ENCODE measurements at regions not wholly inside any gene's neighbourhood (a gene's known extent, or its start where the extent isn't known, plus 50 kb on each side); places are given as distances from the start of the nearest gene placed in this dataset.

GRCh38 chr2:234329202-234329960 lies 167.5 kb downstream of the ARL4C start:
- no peak for DNase-seq (ENCODE audit: low read depth, low spot score)
- no peaks in the 10 kb centered on the region for H3K9me3 ChIP-seq (ENCODE audit: control insufficient read depth in 1 of 2, insufficient read depth in 1 of 2, low read depth in 1 of 2, low read length in 2 of 2)
- CTCF ChIA-PET = no interaction called here
- no peaks in the 10 kb centered on the region for H4K20me1 ChIP-seq (ENCODE audit: insufficient read depth)
- no peak overlapping the region for H2AFZ ChIP-seq (ENCODE audit: low read depth, low read length, poor library complexity, severe bottlenecking)
- H3K9me2 ChIP-seq (ENCODE audit: insufficient read depth) = no peaks in the 10 kb centered on the region
- RAD21 ChIA-PET (ENCODE audit: low non-redundant PET in 1 of 2, low total read pairs in 2 of 2, uncharacterized antibody in 2 of 2, unreplicated experiment in 2 of 2) = no interaction called here
- ATAC-seq = no peak
- BruUV-seq (replicated peaks) = no TSS peak
- H3K27me3 ChIP-seq (ENCODE audit: insufficient read depth, low read length) = no peaks in the 10 kb centered on the region
- no peak overlapping the region for H3K27ac ChIP-seq (ENCODE audit: low read depth, low read length)
- no peak overlapping the region for H3K4me3 ChIP-seq (replicated peaks in 1 of 2; ENCODE audit: low read depth in 1 of 2, low read length in 2 of 2)
- no peak overlapping the region for H3K4me2 ChIP-seq (ENCODE audit: low read length)
- no peak for TF ChIP-seq CEBPB (IDR thresholded peaks at IDR 0.05; ENCODE audit: low read depth)
- TF ChIP-seq EZH2 (IDR thresholded peaks at IDR 0.05) = no peak
- no peak for TF ChIP-seq YY1 (IDR thresholded peaks at IDR 0.05; ENCODE audit: extremely low read depth, insufficient replicate concordance, low read depth, low read length)
- no peak for TF ChIP-seq SRF (IDR thresholded peaks at IDR 0.05; ENCODE audit: low read depth)
- TF ChIP-seq, protein P1, sequence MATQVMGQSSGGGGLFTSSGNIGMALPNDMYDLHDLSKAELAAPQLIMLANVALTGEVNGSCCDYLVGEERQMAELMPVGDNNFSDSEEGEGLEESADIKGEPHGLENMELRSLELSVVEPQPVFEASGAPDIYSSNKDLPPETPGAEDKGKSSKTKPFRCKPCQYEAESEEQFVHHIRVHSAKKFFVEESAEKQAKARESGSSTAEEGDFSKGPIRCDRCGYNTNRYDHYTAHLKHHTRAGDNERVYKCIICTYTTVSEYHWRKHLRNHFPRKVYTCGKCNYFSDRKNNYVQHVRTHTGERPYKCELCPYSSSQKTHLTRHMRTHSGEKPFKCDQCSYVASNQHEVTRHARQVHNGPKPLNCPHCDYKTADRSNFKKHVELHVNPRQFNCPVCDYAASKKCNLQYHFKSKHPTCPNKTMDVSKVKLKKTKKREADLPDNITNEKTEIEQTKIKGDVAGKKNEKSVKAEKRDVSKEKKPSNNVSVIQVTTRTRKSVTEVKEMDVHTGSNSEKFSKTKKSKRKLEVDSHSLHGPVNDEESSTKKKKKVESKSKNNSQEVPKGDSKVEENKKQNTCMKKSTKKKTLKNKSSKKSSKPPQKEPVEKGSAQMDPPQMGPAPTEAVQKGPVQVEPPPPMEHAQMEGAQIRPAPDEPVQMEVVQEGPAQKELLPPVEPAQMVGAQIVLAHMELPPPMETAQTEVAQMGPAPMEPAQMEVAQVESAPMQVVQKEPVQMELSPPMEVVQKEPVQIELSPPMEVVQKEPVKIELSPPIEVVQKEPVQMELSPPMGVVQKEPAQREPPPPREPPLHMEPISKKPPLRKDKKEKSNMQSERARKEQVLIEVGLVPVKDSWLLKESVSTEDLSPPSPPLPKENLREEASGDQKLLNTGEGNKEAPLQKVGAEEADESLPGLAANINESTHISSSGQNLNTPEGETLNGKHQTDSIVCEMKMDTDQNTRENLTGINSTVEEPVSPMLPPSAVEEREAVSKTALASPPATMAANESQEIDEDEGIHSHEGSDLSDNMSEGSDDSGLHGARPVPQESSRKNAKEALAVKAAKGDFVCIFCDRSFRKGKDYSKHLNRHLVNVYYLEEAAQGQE (IDR thresholded peaks at IDR 0.05; ENCODE audit: low read depth) = no peak
- no peak for TF ChIP-seq POLR2AphosphoS5 (IDR thresholded peaks at IDR 0.05; ENCODE audit: low read depth, low read length)
- TF ChIP-seq EZH2phosphoT487 (IDR thresholded peaks at IDR 0.05; ENCODE audit: borderline replicate concordance) = no peak
- TF ChIP-seq SIN3A (IDR thresholded peaks at IDR 0.05; ENCODE audit: low read depth) = no peak
- no peak for TF ChIP-seq JUND (IDR thresholded peaks at IDR 0.05)
- no peak for TF ChIP-seq ATF3 (IDR thresholded peaks at IDR 0.05)
- no peak for TF ChIP-seq ZFX (IDR thresholded peaks at IDR 0.05)
- TF ChIP-seq, protein P2, sequence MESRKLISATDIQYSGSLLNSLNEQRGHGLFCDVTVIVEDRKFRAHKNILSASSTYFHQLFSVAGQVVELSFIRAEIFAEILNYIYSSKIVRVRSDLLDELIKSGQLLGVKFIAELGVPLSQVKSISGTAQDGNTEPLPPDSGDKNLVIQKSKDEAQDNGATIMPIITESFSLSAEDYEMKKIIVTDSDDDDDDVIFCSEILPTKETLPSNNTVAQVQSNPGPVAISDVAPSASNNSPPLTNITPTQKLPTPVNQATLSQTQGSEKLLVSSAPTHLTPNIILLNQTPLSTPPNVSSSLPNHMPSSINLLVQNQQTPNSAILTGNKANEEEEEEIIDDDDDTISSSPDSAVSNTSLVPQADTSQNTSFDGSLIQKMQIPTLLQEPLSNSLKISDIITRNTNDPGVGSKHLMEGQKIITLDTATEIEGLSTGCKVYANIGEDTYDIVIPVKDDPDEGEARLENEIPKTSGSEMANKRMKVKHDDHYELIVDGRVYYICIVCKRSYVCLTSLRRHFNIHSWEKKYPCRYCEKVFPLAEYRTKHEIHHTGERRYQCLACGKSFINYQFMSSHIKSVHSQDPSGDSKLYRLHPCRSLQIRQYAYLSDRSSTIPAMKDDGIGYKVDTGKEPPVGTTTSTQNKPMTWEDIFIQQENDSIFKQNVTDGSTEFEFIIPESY (IDR thresholded peaks at IDR 0.05; ENCODE audit: extremely low read depth, insufficient replicate concordance, low read length) = no peak
- TF ChIP-seq EGR1 (IDR thresholded peaks at IDR 0.05; ENCODE audit: low read depth) = no peak
- no peak for TF ChIP-seq POLR2A (IDR thresholded peaks at IDR 0.05; ENCODE audit: borderline replicate concordance, extremely low read depth, insufficient read depth, insufficient read length)
- no peak for TF ChIP-seq FOSL1 (IDR thresholded peaks at IDR 0.05; ENCODE audit: low read depth)
- TF ChIP-seq, protein P3, sequence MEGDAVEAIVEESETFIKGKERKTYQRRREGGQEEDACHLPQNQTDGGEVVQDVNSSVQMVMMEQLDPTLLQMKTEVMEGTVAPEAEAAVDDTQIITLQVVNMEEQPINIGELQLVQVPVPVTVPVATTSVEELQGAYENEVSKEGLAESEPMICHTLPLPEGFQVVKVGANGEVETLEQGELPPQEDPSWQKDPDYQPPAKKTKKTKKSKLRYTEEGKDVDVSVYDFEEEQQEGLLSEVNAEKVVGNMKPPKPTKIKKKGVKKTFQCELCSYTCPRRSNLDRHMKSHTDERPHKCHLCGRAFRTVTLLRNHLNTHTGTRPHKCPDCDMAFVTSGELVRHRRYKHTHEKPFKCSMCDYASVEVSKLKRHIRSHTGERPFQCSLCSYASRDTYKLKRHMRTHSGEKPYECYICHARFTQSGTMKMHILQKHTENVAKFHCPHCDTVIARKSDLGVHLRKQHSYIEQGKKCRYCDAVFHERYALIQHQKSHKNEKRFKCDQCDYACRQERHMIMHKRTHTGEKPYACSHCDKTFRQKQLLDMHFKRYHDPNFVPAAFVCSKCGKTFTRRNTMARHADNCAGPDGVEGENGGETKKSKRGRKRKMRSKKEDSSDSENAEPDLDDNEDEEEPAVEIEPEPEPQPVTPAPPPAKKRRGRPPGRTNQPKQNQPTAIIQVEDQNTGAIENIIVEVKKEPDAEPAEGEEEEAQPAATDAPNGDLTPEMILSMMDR (IDR thresholded peaks at IDR 0.05 in 2 of 3, conservative IDR thresholded peaks at IDR 0.05 in 1 of 3; ENCODE audit: borderline replicate concordance in 1 of 3, insufficient read depth in 1 of 3, low read depth in 2 of 3, low read length in 2 of 3) = no peak
- no peak for TF ChIP-seq MAX (IDR thresholded peaks at IDR 0.05)
- H3K79me2 ChIP-seq (ENCODE audit: insufficient read depth, low read length) = no peaks in the 10 kb centered on the region
- intact Hi-C loops (cut with micrococcal nuclease) = no loop called here
- H3K4me1 ChIP-seq (ENCODE audit: control insufficient read depth in 1 of 2, insufficient read depth in 2 of 2, low read length in 2 of 2) = peaks cover 0 to 3% of the 10 kb centered on the region in 2 experiments; a peak in 1 of 4 replicates
- POLR2A ChIA-PET = no interaction called here
- H3K9ac ChIP-seq (ENCODE audit: low read length) = no peak overlapping the region
- no peaks in the 10 kb centered on the region for H3K36me3 ChIP-seq (ENCODE audit: control insufficient read depth in 1 of 2, insufficient read depth in 2 of 2, low read length in 2 of 2)

All from HCT116 (cell line).